Activated T-helper 1 cell treated with anti-CD3 and anti-CD28 coated beads, Interleukin-12 subunit alpha, Interleukin-12 subunit beta, Interleukin-2, Interleukin-4 antibody, amounts not matched to agents 30 ng/mL and 10 ng/mL and 1 ng/mL, durations not matched to agents 14 hours and 24 hours and 36 hours (primary cell): ENCODE measurements at regions not wholly inside any gene's neighbourhood (a gene's known extent, or its start where the extent isn't known, plus 50 kb on each side); places are given as distances from the start of the nearest gene placed in this dataset.
"Not testable (repeated sequence)": the region's sequence is repeated elsewhere in the genome, so short reads cannot be mapped to it uniquely, and the experiment has no call there.

Experiments used
- DNase-seq: peaks from one replicate; pipeline ENCODE4 v3.0.0; 2021; ENCODE audit warnings: low spot score
- H3K27ac Mint-ChIP-seq: one replicate; pipeline ENCODE4 v1.8.0; 2021; ENCODE audit warnings: mild to moderate bottlenecking, mixed read lengths
- H3K27me3 Mint-ChIP-seq: one replicate; pipeline ENCODE4 v1.8.0; 2022; ENCODE audit warnings: mild to moderate bottlenecking, moderate library complexity, mixed read lengths; ENCODE audit not compliant: insufficient read depth
- H3K36me3 Mint-ChIP-seq: one replicate; pipeline ENCODE4 v1.8.0; 2021; ENCODE audit warnings: low read depth, mixed read lengths
- H3K4me1 Mint-ChIP-seq: one replicate; pipeline ENCODE4 v1.8.0; 2021; ENCODE audit warnings: low read depth, mixed read lengths
- H3K4me3 Mint-ChIP-seq: one replicate; pipeline ENCODE4 v1.8.0; 2021; ENCODE audit warnings: mild to moderate bottlenecking, moderate library complexity, mixed read lengths
- H3K9me3 Mint-ChIP-seq: one replicate; pipeline ENCODE4 v1.8.0; 2021; ENCODE audit warnings: mixed read lengths
- intact Hi-C: fragments of 100-400 bp; cut with micrococcal nuclease; formaldehyde crosslinking; loops from one replicate; pipeline ENCODE4 v1.15.1; 2024

GRCh38 chr4:31194823-31195222, 474.7 kb downstream of the PCDH7 start:
- DNase-seq = no peak
- H3K27ac Mint-ChIP-seq = no peak overlapping the region
- intact Hi-C loops = no loop called here
- H3K4me1 Mint-ChIP-seq = no peaks in the 10 kb centered on the region
- H3K4me3 Mint-ChIP-seq = no peak overlapping the region
- no peaks in the 10 kb centered on the region for H3K36me3 Mint-ChIP-seq
- peaks cover 31% of the 10 kb centered on the region for H3K9me3 Mint-ChIP-seq
- no peaks in the 10 kb centered on the region for H3K27me3 Mint-ChIP-seq

GRCh38 chr4:31199644-31200043, 479.5 kb downstream of the PCDH7 start:
- no peak for DNase-seq
- Mint-ChIP-seq H3K4me3 (no peak overlapping the region), H3K27me3 (no peaks in the 10 kb centered on the region), H3K36me3 (no peaks in the 10 kb centered on the region), H3K9me3 (peaks cover 34% of the 10 kb centered on the region), H3K27ac (no peak overlapping the region), H3K4me1 (no peaks in the 10 kb centered on the region)
- intact Hi-C loops = no loop called here

GRCh38 chr4:31202054-31202453, 481.9 kb downstream of the PCDH7 start:
- H3K9me3 Mint-ChIP-seq = peaks cover 18% of the 10 kb centered on the region
- intact Hi-C loops, H3K27ac Mint-ChIP-seq, H3K36me3 Mint-ChIP-seq, H3K27me3 Mint-ChIP-seq, H3K4me1 Mint-ChIP-seq, H3K4me3 Mint-ChIP-seq, DNase-seq: not testable (repeated sequence)

- H3K9me3 Mint-ChIP-seq = peaks cover 12% of the 10 kb centered on the region
- H3K27ac Mint-ChIP-seq = no peak overlapping the region
- no peaks in the 10 kb centered on the region for H3K36me3 Mint-ChIP-seq
- no peak overlapping the region for H3K4me3 Mint-ChIP-seq
- intact Hi-C loops = no loop called here
- no peaks in the 10 kb centered on the region for H3K27me3 Mint-ChIP-seq
- DNase-seq = no peak
- no peaks in the 10 kb centered on the region for H3K4me1 Mint-ChIP-seq
These were observed 484.7 kb downstream of the PCDH7 start for GRCh38 chr4:31204874-31205273.

GRCh38 chr4:31220921-31221320, 500.8 kb downstream of the PCDH7 start:
- Mint-ChIP-seq H3K9me3 (peaks cover 3% of the 10 kb centered on the region), H3K36me3 (no peaks in the 10 kb centered on the region), H3K27me3 (no peaks in the 10 kb centered on the region), H3K27ac (no peak overlapping the region), H3K4me1 (no peaks in the 10 kb centered on the region), H3K4me3 (no peak overlapping the region)
- intact Hi-C loops = no loop called here
- no peak for DNase-seq

- no peaks in the 10 kb centered on the region for H3K36me3 Mint-ChIP-seq
- no peak overlapping the region for H3K4me3 Mint-ChIP-seq
- H3K27me3 Mint-ChIP-seq = no peaks in the 10 kb centered on the region
- H3K4me1 Mint-ChIP-seq = no peaks in the 10 kb centered on the region
- no peak overlapping the region for H3K27ac Mint-ChIP-seq
- intact Hi-C loops = no loop called here
- H3K9me3 Mint-ChIP-seq = no peaks in the 10 kb centered on the region
- DNase-seq = no peak
These were observed 507.9 kb downstream of the PCDH7 start for GRCh38 chr4:31228068-31228467.

GRCh38 chr4:31230594-31230993, 510.4 kb downstream of the PCDH7 start:
- H3K9me3 Mint-ChIP-seq = no peaks in the 10 kb centered on the region

GRCh38 chr4:31234494-31234893, 514.3 kb downstream of the PCDH7 start:
- intact Hi-C loops = no loop called here
- Mint-ChIP-seq H3K27ac (no peak overlapping the region), H3K36me3 (no peaks in the 10 kb centered on the region), H3K9me3 (peaks cover 16% of the 10 kb centered on the region), H3K4me1 (no peaks in the 10 kb centered on the region), H3K4me3 (no peak overlapping the region), H3K27me3 (no peaks in the 10 kb centered on the region)
- no peak for DNase-seq

More at GRCh38 chr4:31230594-31230993, 510.4 kb downstream of the PCDH7 start:
- Mint-ChIP-seq H3K4me1 (no peaks in the 10 kb centered on the region), H3K27ac (no peak overlapping the region), H3K36me3 (no peaks in the 10 kb centered on the region), H3K4me3 (no peak overlapping the region), H3K27me3 (no peaks in the 10 kb centered on the region)
- no peak for DNase-seq
- intact Hi-C loops = no loop called here

- no peak for DNase-seq
- no peaks in the 10 kb centered on the region for H3K27me3 Mint-ChIP-seq
- no peaks in the 10 kb centered on the region for H3K4me1 Mint-ChIP-seq
- intact Hi-C loops = no loop called here
- H3K9me3 Mint-ChIP-seq = peaks cover 16% of the 10 kb centered on the region
- H3K27ac Mint-ChIP-seq = no peak overlapping the region
- no peaks in the 10 kb centered on the region for H3K36me3 Mint-ChIP-seq
- H3K4me3 Mint-ChIP-seq = no peak overlapping the region
These were observed 514.7 kb downstream of the PCDH7 start for GRCh38 chr4:31234901-31235300.

GRCh38 chr4:31236020-31236638, 516.0 kb downstream of the PCDH7 start:
- H3K27ac Mint-ChIP-seq = no peak overlapping the region
- DNase-seq = no peak
- no peaks in the 10 kb centered on the region for H3K4me1 Mint-ChIP-seq
- H3K9me3 Mint-ChIP-seq = peaks cover 16% of the 10 kb centered on the region
- no peaks in the 10 kb centered on the region for H3K27me3 Mint-ChIP-seq
- intact Hi-C loops = no loop called here
- no peaks in the 10 kb centered on the region for H3K36me3 Mint-ChIP-seq
- no peak overlapping the region for H3K4me3 Mint-ChIP-seq

GRCh38 chr4:31236639-31237173, 516.5 kb downstream of the PCDH7 start:
- H3K4me3 Mint-ChIP-seq = no peak overlapping the region
- intact Hi-C loops = no loop called here
- no peak for DNase-seq
- H3K4me1 Mint-ChIP-seq = no peaks in the 10 kb centered on the region
- H3K27me3 Mint-ChIP-seq = no peaks in the 10 kb centered on the region
- H3K27ac Mint-ChIP-seq = no peak overlapping the region
- peaks cover 18% of the 10 kb centered on the region for H3K9me3 Mint-ChIP-seq
- no peaks in the 10 kb centered on the region for H3K36me3 Mint-ChIP-seq

- DNase-seq = no peak
- H3K36me3 Mint-ChIP-seq = no peaks in the 10 kb centered on the region
- H3K9me3 Mint-ChIP-seq = peaks cover 18% of the 10 kb centered on the region
- H3K27me3 Mint-ChIP-seq = no peaks in the 10 kb centered on the region
- no peak overlapping the region for H3K4me3 Mint-ChIP-seq
- intact Hi-C loops = no loop called here
- no peaks in the 10 kb centered on the region for H3K4me1 Mint-ChIP-seq
- H3K27ac Mint-ChIP-seq = no peak overlapping the region
These were observed 517.1 kb downstream of the PCDH7 start for GRCh38 chr4:31237233-31237632.

GRCh38 chr4:31239886-31240285, 519.7 kb downstream of the PCDH7 start:
- Mint-ChIP-seq H3K4me1 (no peaks in the 10 kb centered on the region), H3K4me3 (no peak overlapping the region), H3K36me3 (no peaks in the 10 kb centered on the region), H3K27ac (no peak overlapping the region), H3K9me3 (peaks cover 29% of the 10 kb centered on the region), H3K27me3 (no peaks in the 10 kb centered on the region)
- intact Hi-C loops = no loop called here
- DNase-seq = no peak
